GM12872 (cell line): ENCODE measurements at regions not wholly inside any gene's neighbourhood (a gene's known extent, or its start where the extent isn't known, plus 50 kb on each side); places are given as distances from the start of the nearest gene placed in this dataset.

Source experiments
- CTCF ChIP-seq: IDR thresholded peaks from 3 replicates; pipeline ENCODE4 v1.5.1; 2011; ENCODE audit warnings: low read depth, mild to moderate bottlenecking, low read length, moderate library complexity; ENCODE audit not compliant: insufficient read depth

DNA sequence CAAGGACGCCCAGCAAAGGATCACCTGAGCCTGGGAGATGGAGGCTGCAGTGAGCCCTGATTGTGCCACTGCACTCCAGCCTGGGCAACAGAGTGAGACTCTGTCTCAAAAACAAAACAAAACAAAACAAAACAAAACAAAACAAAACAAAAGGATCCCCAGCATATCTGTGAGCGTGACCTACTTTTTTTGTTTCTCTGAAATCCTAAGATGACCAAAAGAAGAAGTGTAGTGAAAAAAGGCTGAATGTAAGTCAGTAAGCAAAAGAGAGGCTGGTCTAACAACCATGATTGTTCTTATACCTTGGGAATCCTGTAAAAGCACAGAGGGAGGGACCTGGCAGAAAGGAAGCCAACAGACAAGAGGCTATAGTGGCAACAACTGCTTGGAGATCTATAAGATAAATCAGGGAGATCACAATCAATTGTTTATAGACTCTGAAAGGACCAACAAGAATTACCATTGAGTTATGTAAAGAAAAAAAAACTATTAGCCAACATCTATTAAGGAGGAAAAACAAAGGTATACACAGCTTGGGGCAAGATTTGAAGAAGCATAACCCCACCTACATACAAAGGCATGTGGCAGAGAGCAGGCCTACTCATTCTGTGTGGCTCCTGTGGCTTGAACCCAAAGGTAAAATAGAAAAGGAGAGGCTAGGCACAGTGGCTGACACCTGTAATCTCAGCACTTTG, 255.2 kb upstream of the KLF14 start:
- no peak for TF ChIP-seq CTCF

GRCh38 chr7:130990178-130990832, 256.3 kb upstream of the KLF14 start:
- TF ChIP-seq CTCF, result no peak

GRCh38 chr7:130993671-130994365, 259.8 kb upstream of the KLF14 start:
- no peak for TF ChIP-seq CTCF

- no peak for TF ChIP-seq CTCF
Measured at GRCh38 chr7:130994378-130995115, 260.5 kb upstream of the KLF14 start.

DNA sequence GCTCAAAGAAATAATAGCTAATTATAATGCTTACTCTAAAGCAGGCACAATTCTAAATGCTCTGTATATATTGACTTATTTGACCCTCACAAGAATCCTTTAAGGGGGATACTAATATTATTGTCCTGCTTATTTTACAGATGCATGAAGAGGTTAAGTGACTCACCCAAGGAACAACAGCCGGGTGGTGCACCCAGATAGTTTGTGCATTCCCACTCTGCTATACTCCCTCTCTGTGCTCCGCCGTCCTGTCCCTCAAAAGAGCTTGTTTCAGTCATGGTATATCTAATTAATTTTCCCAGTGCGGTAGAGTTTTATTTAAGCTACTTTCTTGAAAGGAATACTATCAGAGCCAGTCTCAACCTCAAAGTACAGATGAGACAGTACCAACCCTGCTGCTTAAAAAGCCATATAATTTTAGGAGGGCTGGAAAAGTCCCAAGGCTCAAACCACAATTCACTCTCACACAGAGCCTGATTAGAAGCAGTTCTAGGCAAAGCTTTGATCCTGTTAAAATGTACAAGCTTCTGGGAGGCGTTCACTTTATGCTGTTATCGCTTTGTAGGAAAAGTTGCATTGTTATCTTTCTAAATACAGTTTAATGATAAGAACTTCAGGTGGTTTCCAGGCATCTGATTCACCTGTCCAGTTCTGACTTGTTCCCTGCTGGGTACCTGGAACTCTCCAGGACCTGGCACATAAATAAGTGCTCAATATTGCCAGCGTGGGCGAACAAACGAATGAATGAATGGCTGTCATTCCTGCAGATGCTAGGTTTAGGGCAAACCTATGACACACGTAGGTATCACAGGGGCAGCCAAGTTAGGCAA, 261.5 kb upstream of the KLF14 start:
- TF ChIP-seq CTCF, result no peak

DNA sequence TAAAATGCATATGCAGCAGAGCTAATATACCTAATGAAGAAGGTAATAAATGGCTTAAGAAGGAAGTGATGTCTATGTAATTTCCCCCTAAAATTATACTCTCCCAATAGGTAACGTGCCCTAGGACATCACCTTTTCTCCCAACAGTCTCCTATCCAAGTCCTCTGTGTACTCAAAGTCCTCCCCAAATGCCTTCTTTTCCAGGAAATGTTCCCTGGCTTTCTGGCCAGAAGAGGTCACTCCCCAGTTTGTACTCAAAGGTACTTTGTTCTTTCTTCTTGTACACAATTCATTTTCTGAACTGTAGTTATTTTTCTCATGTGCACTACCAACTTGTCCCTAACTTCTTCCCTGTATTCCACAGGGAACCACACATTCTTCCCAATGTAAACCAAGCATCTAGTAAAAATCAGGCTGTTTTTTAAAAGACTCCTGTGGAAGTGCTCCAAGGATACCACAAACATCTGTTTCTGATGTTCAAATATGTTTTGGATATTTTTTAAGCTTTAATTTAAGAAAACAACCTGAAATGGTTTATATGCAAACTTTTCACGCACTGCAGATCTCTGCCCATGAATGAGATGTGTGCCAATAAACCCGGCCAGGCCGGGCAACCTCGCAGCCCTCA, 262.3 kb upstream of the KLF14 start:
- no peak for TF ChIP-seq CTCF
